SK-N-SH (cell line): ENCODE measurements at regions not wholly inside any gene's neighbourhood (a gene's known extent, or its start where the extent isn't known, plus 50 kb on each side); places are given as distances from the start of the nearest gene placed in this dataset.

Experiments
- CTCF ChIA-PET: fragments of 300-600, 350-600 bp; formaldehyde crosslinking; extraction: SDS; loops from one replicate; lab custom pipeline; 2021; lab: Yijun Ruan, JAX
- POLR2A ChIA-PET: fragments of 350-600 bp; sonication (Branson Sonifier 250); formaldehyde crosslinking; extraction: SDS; loops from one replicate; lab custom pipeline; 2020; ENCODE audit warnings: antibody characterized with exemption, inconsistent platforms; lab: Yijun Ruan, JAX
- DNase-seq: peaks from one replicate; pipeline ENCODE4 v3.0.0; 2012
- H2AFZ ChIP-seq: fragments of 200-600 bp; sonication (generic); 2 replicates; pipeline ENCODE4 v1.8.1; 2016; ENCODE audit warnings: antibody characterized with exemption, mild to moderate bottlenecking, low read depth
- H3F3A ChIP-seq: fragments of 200-600 bp; sonication (generic); replicated peaks from 2 replicates; pipeline ENCODE3; 2016; ENCODE audit warnings: antibody characterized with exemption, mild to moderate bottlenecking; ENCODE audit not compliant: insufficient read depth
- H3K27ac ChIP-seq, 2 experiments: fragments of 200-500 bp in 1 of 2; fragments of 200-600 bp in 1 of 2; sonication (Bioruptor generic) in 1 of 2; sonication (generic), shearing (Covaris generic) in 1 of 2; 2 replicates each; pipeline versions ENCODE4 v1.5.1 to v1.6.1; 2014 to 2016; ENCODE audit warnings: low read depth in 2 of 2, inconsistent platforms in 1 of 2, low read length in 1 of 2, mild to moderate bottlenecking in 1 of 2, mixed read lengths in 1 of 2
- H3K27me3 ChIP-seq: fragments of 200-600 bp; sonication (generic), shearing (Covaris generic); 2 replicates; pipeline ENCODE4 v1.6.1; 2016; ENCODE audit warnings: mixed run types; ENCODE audit not compliant: insufficient read depth
- H3K36me3 ChIP-seq, 2 experiments: fragments of 200-500 bp in 1 of 2; fragments of 200-600 bp in 1 of 2; sonication (Bioruptor generic) in 1 of 2; sonication (generic) in 1 of 2; replicated peaks in 1 of 2; 2 replicates each; pipeline versions ENCODE3 to v1.5.1; 2014 to 2016; ENCODE audit warnings: low read length in 1 of 2, mild to moderate bottlenecking in 1 of 2; ENCODE audit not compliant: insufficient read depth in 2 of 2, control insufficient read depth in 1 of 2
- H3K4me1 ChIP-seq, 2 experiments: fragments of 200-500 bp in 1 of 2; fragments of 200-600 bp in 1 of 2; sonication (Bioruptor generic) in 1 of 2; sonication (generic), shearing (Covaris generic) in 1 of 2; 2 replicates each; pipeline versions ENCODE4 v1.5.1 to v1.6.1; 2014 to 2016; ENCODE audit warnings: low read depth in 1 of 2, low read length in 1 of 2, mixed run types in 1 of 2; ENCODE audit not compliant: insufficient read depth in 2 of 2, control insufficient read depth in 1 of 2
- H3K4me2 ChIP-seq: fragments of 200-600 bp; sonication (generic), shearing (Covaris generic); 2 replicates; pipeline ENCODE4 v1.6.1; 2017; ENCODE audit warnings: mixed run types
- H3K4me3 ChIP-seq, 2 experiments: fragments of 200-500 bp in 1 of 2; fragments of 200-600 bp in 1 of 2; sonication (Bioruptor generic) in 1 of 2; sonication (generic), shearing (Covaris generic) in 1 of 2; 2 replicates each; pipeline versions ENCODE4 v1.5.1 to v1.8.1; 2014 to 2016; ENCODE audit warnings: low read depth in 2 of 2, inconsistent platforms in 1 of 2, low read length in 1 of 2, mild to moderate bottlenecking in 1 of 2, mixed read lengths in 1 of 2, moderate library complexity in 1 of 2
- H3K79me2 ChIP-seq: fragments of 200-600 bp; sonication (generic); 2 replicates; pipeline ENCODE4 v1.8.1; 2017; ENCODE audit warnings: mild to moderate bottlenecking; ENCODE audit not compliant: insufficient read depth
- H3K9ac ChIP-seq: fragments of 200-600 bp; sonication (generic); 2 replicates; pipeline ENCODE4 v1.6.1; 2017; ENCODE audit warnings: mixed run types
- H3K9me2 ChIP-seq: fragments of 200-600 bp; sonication (generic); 2 replicates; pipeline ENCODE4 v1.6.1; 2017; ENCODE audit warnings: mixed run types
- H3K9me3 ChIP-seq: fragments of 200-600 bp; sonication (generic); 2 replicates; pipeline ENCODE4 v1.6.1; 2017; ENCODE audit warnings: mixed run types, mild to moderate bottlenecking, moderate library complexity
- H4K20me1 ChIP-seq: fragments of 200-600 bp; sonication (generic); 2 replicates; pipeline ENCODE4 v1.6.1; 2017; ENCODE audit warnings: mild to moderate bottlenecking, mixed run types; ENCODE audit not compliant: insufficient read depth
- GATA2 ChIP-seq: sonication (generic); formaldehyde crosslinking; IDR thresholded peaks from 2 replicates; pipeline ENCODE4 v1.5.0; 2020; ENCODE audit warnings: mild to moderate bottlenecking, missing genetic modification reagents
- JUND ChIP-seq: IDR thresholded peaks from 2 replicates; pipeline ENCODE4 v1.4.0; 2012
- RCOR1 ChIP-seq: fragments of 150-350 bp; IDR thresholded peaks from 2 replicates; pipeline ENCODE4 v1.6.1; 2017; ENCODE audit warnings: antibody characterized with exemption, low read length
- small RNA-seq, 7 experiments: library from RNA; depleted of rRNA; stranded (forward); fragments of <200 nt; gene quantifications; one replicate each; pipeline ENCODE3, GENCODE V24; 2012

GRCh38 chr6:25227854-25228253 is 51.3 kb upstream of the CARMIL1 start:
- H3K9me3 ChIP-seq: no peaks in the 10 kb centered on the region
- DNase-seq: no peak
- peaks cover 5 to 21% of the 10 kb centered on the region in 2 experiments for H3K4me1 ChIP-seq
- H3K27ac ChIP-seq: no peak overlapping the region
- H3K27me3 ChIP-seq: no peaks in the 10 kb centered on the region
- POLR2A ChIA-PET: no interaction called here
- CTCF ChIA-PET: interaction anchor here (1.8 kb wide), 1 partner anchor 38 kb away, joined by 6 read pairs; no protein-coding TSS in a partner anchor
- H3K9ac ChIP-seq: no peak overlapping the region
- no peaks in the 10 kb centered on the region for H4K20me1 ChIP-seq
- no peak overlapping the region for H3K4me2 ChIP-seq
- no peak overlapping the region for H2AFZ ChIP-seq
- peaks cover 16% of the 10 kb centered on the region for H3F3A ChIP-seq
- no peaks in the 10 kb centered on the region for H3K79me2 ChIP-seq
- no peak overlapping the region for H3K4me3 ChIP-seq
- no peaks in the 10 kb centered on the region for H3K9me2 ChIP-seq
- TF ChIP-seq GATA2 (CRISPR knock-in tag) (no peak), RCOR1 (no peak), JUND (no peak)
- no peaks in the 10 kb centered on the region for H3K36me3 ChIP-seq

Small RNA genes lying in the stretch of these regions (small RNA-seq; reads per million reads assigned to genes)
- gene RN7SL334P: 0 reads per million in 7 experiments
